ENCODE measurements at regions not wholly inside any gene's neighbourhood (a gene's known extent, or its start where the extent isn't known, plus 50 kb on each side); places are given as distances from the start of the nearest gene placed in this dataset.
"Not testable (repeated sequence)": the region's sequence is repeated elsewhere in the genome, so short reads cannot be mapped to it uniquely, and the experiment has no call there.

- not testable (repeated sequence) for DNase-seq (ENCODE audit: low read depth)
These were observed 441.9 kb downstream of the TOX3 start for GRCh38 chr16:52104993-52105392.

- DNase-seq (ENCODE audit: low read depth): no peak
These were observed 443.2 kb downstream of the TOX3 start for GRCh38 chr16:52103791-52104190.

- no peak for DNase-seq (ENCODE audit: low read depth)
These were observed 445.7 kb downstream of the TOX3 start for GRCh38 chr16:52101246-52101645.

- DNase-seq (ENCODE audit: low read depth): no peak
These were observed 447.6 kb downstream of the TOX3 start for GRCh38 chr16:52099382-52099781.

GRCh38 chr16:52095471-52095870 lies 451.5 kb downstream of the TOX3 start:
- DNase-seq (ENCODE audit: low read depth): no peak

GRCh38 chr16:52092126-52092525 lies 454.8 kb downstream of the TOX3 start:
- no peak for DNase-seq (ENCODE audit: low read depth)

GRCh38 chr16:52090080-52090479 lies 456.9 kb downstream of the TOX3 start:
- peak; percentile 1 for DNase-seq (ENCODE audit: low read depth)

- no peak for DNase-seq (ENCODE audit: low read depth)
These were observed 457.5 kb downstream of the TOX3 start for GRCh38 chr16:52089476-52089875.

- DNase-seq (ENCODE audit: low read depth): no peak
These were observed 460.0 kb downstream of the TOX3 start for GRCh38 chr16:52086901-52087300.

- no peak for DNase-seq (ENCODE audit: low read depth)
These were observed 468.0 kb downstream of the TOX3 start for GRCh38 chr16:52078716-52079655.

GRCh38 chr16:52077607-52078006 lies 469.3 kb downstream of the TOX3 start:
- DNase-seq (ENCODE audit: low read depth): no peak

GRCh38 chr16:52076801-52077201 lies 470.1 kb downstream of the TOX3 start:
- DNase-seq (ENCODE audit: low read depth): no peak

- no peak for DNase-seq (ENCODE audit: low read depth)
These were observed 470.6 kb downstream of the TOX3 start for GRCh38 chr16:52076332-52076731.

- DNase-seq (ENCODE audit: low read depth): no peak
These were observed 472.8 kb downstream of the TOX3 start for GRCh38 chr16:52074133-52074532.

- no peak for DNase-seq (ENCODE audit: low read depth)
These were observed 473.9 kb downstream of the TOX3 start for GRCh38 chr16:52073024-52073423.

GRCh38 chr16:52071101-52071500 lies 475.8 kb downstream of the TOX3 start:
- DNase-seq (ENCODE audit: low read depth): no peak

- no peak for DNase-seq (ENCODE audit: low read depth)
These were observed 476.4 kb downstream of the TOX3 start for GRCh38 chr16:52070341-52071057.

- DNase-seq (ENCODE audit: low read depth): peak; percentile 17
These were observed 477.1 kb downstream of the TOX3 start for GRCh38 chr16:52069866-52070265.

GRCh38 chr16:52068447-52069074 lies 478.4 kb downstream of the TOX3 start:
- no peak for DNase-seq (ENCODE audit: low read depth)

GRCh38 chr16:52066962-52067361 lies 480.0 kb downstream of the TOX3 start:
- no peak for DNase-seq (ENCODE audit: low read depth)

- DNase-seq (ENCODE audit: low read depth): no peak
These were observed 490.7 kb downstream of the TOX3 start for GRCh38 chr16:52056259-52056658.

- no peak for DNase-seq (ENCODE audit: low read depth)
These were observed 491.6 kb downstream of the TOX3 start for GRCh38 chr16:52055381-52055780.

GRCh38 chr16:52054326-52054725 lies 492.6 kb downstream of the TOX3 start:
- no peak for DNase-seq (ENCODE audit: low read depth)

All from ELR (cell line).